ENCODE measurements at regions not wholly inside any gene's neighbourhood (a gene's known extent, or its start where the extent isn't known, plus 50 kb on each side); places are given as distances from the start of the nearest gene placed in this dataset.
"Not testable (repeated sequence)": the region's sequence is repeated elsewhere in the genome, so short reads cannot be mapped to it uniquely, and the experiment has no call there.

- no peak for DNase-seq
Observed at GRCh38 chr15:54840621-54841398, 355.9 kb downstream of the RSL24D1 start.

GRCh38 chr15:54839379-54839778 lies 357.4 kb downstream of the RSL24D1 start:
- DNase-seq: no peak

GRCh38 chr15:54836052-54836795 lies 360.5 kb downstream of the RSL24D1 start:
- DNase-seq: no peak

GRCh38 chr15:54829821-54830220 lies 366.9 kb downstream of the RSL24D1 start:
- no peak for DNase-seq

- no peak for DNase-seq
Observed at GRCh38 chr15:54820811-54821210, 375.9 kb downstream of the RSL24D1 start.

- no peak for DNase-seq
Observed at GRCh38 chr15:54820098-54820497, 376.6 kb downstream of the RSL24D1 start.

GRCh38 chr15:54816401-54816800 lies 380.3 kb downstream of the RSL24D1 start:
- DNase-seq: no peak

GRCh38 chr15:54815556-54815955 lies 381.2 kb downstream of the RSL24D1 start:
- DNase-seq: no peak

- no peak for DNase-seq
Observed at GRCh38 chr15:54812383-54812782, 384.4 kb downstream of the RSL24D1 start.

GRCh38 chr15:54810496-54810895 lies 386.2 kb downstream of the RSL24D1 start:
- no peak for DNase-seq

- no peak for DNase-seq
Observed at GRCh38 chr15:54810031-54810430, 386.7 kb downstream of the RSL24D1 start.

- DNase-seq: no peak
Observed at GRCh38 chr15:54808321-54808720, 388.4 kb downstream of the RSL24D1 start.

GRCh38 chr15:54803987-54804386 lies 392.8 kb downstream of the RSL24D1 start:
- DNase-seq: no peak

GRCh38 chr15:54803134-54803808 lies 393.5 kb downstream of the RSL24D1 start:
- no peak for DNase-seq

- no peak for DNase-seq
Observed at GRCh38 chr15:54792526-54792925, 404.2 kb downstream of the RSL24D1 start.

GRCh38 chr15:54790693-54791092 lies 406.0 kb downstream of the RSL24D1 start:
- DNase-seq: no peak

- DNase-seq: no peak
Observed at GRCh38 chr15:54789376-54789775, 407.4 kb downstream of the RSL24D1 start.

GRCh38 chr15:54781220-54781619 lies 415.5 kb downstream of the RSL24D1 start:
- DNase-seq: not testable (repeated sequence)

GRCh38 chr15:54779271-54779670 lies 417.5 kb downstream of the RSL24D1 start:
- DNase-seq: no peak

GRCh38 chr15:54776410-54776809 lies 420.3 kb downstream of the RSL24D1 start:
- no peak for DNase-seq

- DNase-seq: no peak
Observed at GRCh38 chr15:54772663-54773062, 424.1 kb downstream of the RSL24D1 start.

- not testable (repeated sequence) for DNase-seq
Observed at GRCh38 chr15:54749461-54749860, 447.3 kb downstream of the RSL24D1 start.

GRCh38 chr15:54722342-54722986 lies 474.3 kb downstream of the RSL24D1 start:
- DNase-seq: no peak

Data from fibroblast of skin of right quadriceps (primary cell).